Osteoblast (primary cell): ENCODE measurements at regions not wholly inside any gene's neighbourhood (a gene's known extent, or its start where the extent isn't known, plus 50 kb on each side); places are given as distances from the start of the nearest gene placed in this dataset.
"Not testable (repeated sequence)": the region's sequence is repeated elsewhere in the genome, so short reads cannot be mapped to it uniquely, and the experiment has no call there.

Experiments used
- DNase-seq: peaks from one replicate; pipeline ENCODE4 v3.0.0; 2011; ENCODE audit warnings: low spot score, mixed read lengths; ENCODE audit not compliant: insufficient read length; ENCODE audit errors: missing footprints
- H2AFZ ChIP-seq: 2 replicates; pipeline ENCODE4 v1.6.0; 2011; ENCODE audit warnings: mild to moderate bottlenecking, low read length
- H3K27ac ChIP-seq: 2 replicates; pipeline ENCODE4 v1.5.1; 2011; ENCODE audit warnings: mild to moderate bottlenecking, low read depth, low read length, moderate library complexity
- H3K27me3 ChIP-seq: 2 replicates; pipeline ENCODE4 v1.6.0; 2012; ENCODE audit warnings: mild to moderate bottlenecking, control low read depth, inconsistent platforms, low read length, moderate library complexity; ENCODE audit not compliant: insufficient read depth
- H3K36me3 ChIP-seq: 2 replicates; pipeline ENCODE4 v1.5.1; 2011; ENCODE audit warnings: mild to moderate bottlenecking, low read length, control low read depth, moderate library complexity; ENCODE audit not compliant: insufficient read depth
- H3K4me1 ChIP-seq: 2 replicates; pipeline ENCODE4 v1.5.1; 2011; ENCODE audit warnings: mild to moderate bottlenecking, low read length, control low read depth, moderate library complexity; ENCODE audit not compliant: insufficient read depth
- H3K4me2 ChIP-seq: 2 replicates; pipeline ENCODE4 v1.6.0; 2011; ENCODE audit warnings: mild to moderate bottlenecking, low read length; ENCODE audit not compliant: insufficient read depth
- H3K4me3 ChIP-seq: fragments of 200-600 bp; sonication (generic); 3 replicates; pipeline ENCODE4 v1.5.1; 2012; ENCODE audit warnings: mild to moderate bottlenecking, low read length, inconsistent platforms; ENCODE audit not compliant: insufficient read depth
- H3K79me2 ChIP-seq: 2 replicates; pipeline ENCODE4 v1.6.0; 2012; ENCODE audit warnings: mild to moderate bottlenecking, low read length, control low read depth, inconsistent platforms; ENCODE audit not compliant: insufficient read depth
- H3K9me3 ChIP-seq: 2 replicates; pipeline ENCODE4 v1.5.1; 2011; ENCODE audit warnings: low read depth, low read length, control low read depth
- H4K20me1 ChIP-seq: 2 replicates; pipeline ENCODE4 v1.6.0; 2012; ENCODE audit warnings: mild to moderate bottlenecking, low read length, control low read depth; ENCODE audit not compliant: insufficient read depth
- CTCF ChIP-seq: IDR thresholded peaks from 2 replicates; pipeline ENCODE4 v1.5.1; 2011; ENCODE audit warnings: mild to moderate bottlenecking, low read depth, low read length, moderate library complexity; ENCODE audit errors: extremely low read depth

- H3K4me1 ChIP-seq = peaks cover 7% of the 10 kb centered on the region
- no peak overlapping the region for H3K27ac ChIP-seq
- no peak for DNase-seq
- H3K4me2 ChIP-seq = no peak overlapping the region
- no peak for TF ChIP-seq CTCF
- H3K27me3 ChIP-seq = peaks cover 6% of the 10 kb centered on the region
- no peaks in the 10 kb centered on the region for H3K79me2 ChIP-seq
- peak overlapping the region; percentile 74 for H2AFZ ChIP-seq
- H3K4me3 ChIP-seq = no peak overlapping the region
- no peaks in the 10 kb centered on the region for H3K36me3 ChIP-seq
- no peaks in the 10 kb centered on the region for H4K20me1 ChIP-seq
- no peaks in the 10 kb centered on the region for H3K9me3 ChIP-seq
Measured at GRCh38 chr2:61660511-61661388, 122.6 kb upstream of the XPO1 start.

- Histone ChIP-seq H3K27ac (no peak overlapping the region), H3K4me3 (no peak overlapping the region), H3K27me3 (peaks cover 4% of the 10 kb centered on the region), H2AFZ (peak overlapping the region; percentile 58), H3K4me2 (peak overlapping the region; percentile 42), H4K20me1 (no peaks in the 10 kb centered on the region), H3K4me1 (peaks cover 7% of the 10 kb centered on the region), H3K36me3 (no peaks in the 10 kb centered on the region), H3K79me2 (no peaks in the 10 kb centered on the region), H3K9me3 (no peaks in the 10 kb centered on the region)
- peak; percentile 78 for DNase-seq
- TF ChIP-seq CTCF = peak; percentile 63
Measured at GRCh38 chr2:61658841-61659780, 121.0 kb upstream of the XPO1 start.

GRCh38 chr2:61649946-61650345, 111.8 kb upstream of the XPO1 start:
- DNase-seq = not testable (repeated sequence)

GRCh38 chr2:61649021-61649420, 110.9 kb upstream of the XPO1 start:
- H4K20me1 ChIP-seq = no peaks in the 10 kb centered on the region
- no peak overlapping the region for H3K4me3 ChIP-seq
- H3K9me3 ChIP-seq = no peaks in the 10 kb centered on the region
- H3K27me3 ChIP-seq = no peaks in the 10 kb centered on the region
- no peak overlapping the region for H3K4me2 ChIP-seq
- no peak for DNase-seq
- H3K79me2 ChIP-seq = no peaks in the 10 kb centered on the region
- no peaks in the 10 kb centered on the region for H3K36me3 ChIP-seq
- H3K4me1 ChIP-seq = peaks cover 7% of the 10 kb centered on the region
- TF ChIP-seq CTCF = no peak
- H3K27ac ChIP-seq = no peak overlapping the region
- H2AFZ ChIP-seq = no peak overlapping the region

More at GRCh38 chr2:61649946-61650345, 111.8 kb upstream of the XPO1 start:
- not testable (repeated sequence) for H3K27ac ChIP-seq, H3K79me2 ChIP-seq, H3K27me3 ChIP-seq, H2AFZ ChIP-seq, H3K4me3 ChIP-seq, H3K4me1 ChIP-seq, H3K4me2 ChIP-seq, H3K36me3 ChIP-seq, H3K9me3 ChIP-seq, H4K20me1 ChIP-seq
